Uterus (tissue), 3 donors: ENCODE measurements at regions not wholly inside any gene's neighbourhood (a gene's known extent, or its start where the extent isn't known, plus 50 kb on each side); places are given as distances from the start of the nearest gene placed in this dataset.

Source experiments
- DNase-seq, 2 donors: peaks; one replicate each; pipeline ENCODE4 v3.0.0-alpha.2; 2019 to 2020
- H3K27ac ChIP-seq, 2 donors: fragments of 200-600 bp; sonication (generic); 1 replicate in 1 of 2; 2 replicates in 1 of 2; pipeline ENCODE4 v1.5.1; 2016 to 2018
- H3K27me3 ChIP-seq, 2 donors: fragments of 200-600 bp; sonication (generic); one replicate each; pipeline ENCODE4 v1.5.1; 2018 to 2019; ENCODE audit warnings: control low read depth in 1 of 2
- H3K36me3 ChIP-seq, 2 donors: fragments of 200-600 bp; sonication (generic); one replicate each; pipeline ENCODE4 v1.5.1; 2019; ENCODE audit warnings: control low read depth in 1 of 2
- H3K4me1 ChIP-seq, 2 donors: fragments of 200-600 bp; sonication (generic); one replicate each; pipeline ENCODE4 v1.5.1; 2018 to 2019; ENCODE audit warnings: control low read depth in 1 of 2
- H3K4me3 ChIP-seq, 2 donors: fragments of 200-600 bp; sonication (generic); 1 replicate in 1 of 2; 2 replicates in 1 of 2; pipeline ENCODE4 v1.5.1; 2018 to 2019; ENCODE audit warnings: mild to moderate bottlenecking in 1 of 2
- H3K9me3 ChIP-seq, 2 donors: fragments of 200-600 bp; sonication (generic); one replicate each; pipeline ENCODE4 v1.5.1; 2019; ENCODE audit warnings: control low read depth in 1 of 2
- POLR2A ChIP-seq, 2 donors: fragments of 450-650 bp; IDR thresholded peaks; one replicate each; pipeline ENCODE4 v1.6.1; 2016; ENCODE audit warnings: antibody characterized with exemption in 2 of 2, mild to moderate bottlenecking in 1 of 2, moderate library complexity in 1 of 2
- intact Hi-C: fragments of 100-400 bp; cut with DNase I; formaldehyde crosslinking; loops from one replicate; pipeline ENCODE4 v1.15.1; 2023; ENCODE audit warnings: low total_unique reads
- TF ChIP-seq, protein P1 (sequence below), 4 experiments: fragments of 200-600 bp in 2 of 4; fragments of 450-650 bp in 2 of 4; sonication (generic) in 2 of 4; IDR thresholded peaks; one replicate each; pipeline ENCODE4 v1.5.1; 2016 to 2019; ENCODE audit warnings: antibody characterized with exemption in 4 of 4, mild to moderate bottlenecking in 2 of 4, moderate library complexity in 1 of 4
- donor health status: DM: yes; HTN: yes; CAD: no.

DNA sequence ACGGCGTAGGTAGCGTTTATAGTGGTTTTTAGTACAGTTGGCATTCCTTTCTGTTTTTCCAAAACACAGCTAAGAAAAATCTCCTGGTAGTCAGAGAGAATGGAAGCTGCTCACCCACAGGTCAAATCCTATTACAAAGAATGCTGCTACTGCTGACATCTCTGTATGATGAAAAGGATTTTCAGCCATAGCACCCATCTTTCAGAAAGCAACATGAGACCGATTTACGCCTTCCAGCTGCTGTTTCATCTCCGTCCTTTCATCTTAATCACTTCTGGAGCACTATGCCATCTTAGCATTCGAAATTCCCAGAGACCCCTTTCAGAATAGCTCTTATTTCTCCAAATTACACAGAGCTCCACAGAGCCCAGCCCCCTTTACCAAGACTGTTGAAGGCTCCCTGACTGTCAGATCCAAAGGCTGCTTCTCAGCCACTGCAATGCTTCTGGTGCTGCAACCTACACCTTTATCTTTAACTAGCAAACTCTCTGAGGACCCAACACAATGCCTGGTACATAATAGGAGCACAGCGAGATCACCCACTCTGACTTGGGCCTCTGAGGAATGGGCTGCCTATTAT, 211.8 kb downstream of the NEDD1 start:
- H3K4me1 ChIP-seq, result no peaks in the 10 kb centered on the region
- TF ChIP-seq, protein P1, sequence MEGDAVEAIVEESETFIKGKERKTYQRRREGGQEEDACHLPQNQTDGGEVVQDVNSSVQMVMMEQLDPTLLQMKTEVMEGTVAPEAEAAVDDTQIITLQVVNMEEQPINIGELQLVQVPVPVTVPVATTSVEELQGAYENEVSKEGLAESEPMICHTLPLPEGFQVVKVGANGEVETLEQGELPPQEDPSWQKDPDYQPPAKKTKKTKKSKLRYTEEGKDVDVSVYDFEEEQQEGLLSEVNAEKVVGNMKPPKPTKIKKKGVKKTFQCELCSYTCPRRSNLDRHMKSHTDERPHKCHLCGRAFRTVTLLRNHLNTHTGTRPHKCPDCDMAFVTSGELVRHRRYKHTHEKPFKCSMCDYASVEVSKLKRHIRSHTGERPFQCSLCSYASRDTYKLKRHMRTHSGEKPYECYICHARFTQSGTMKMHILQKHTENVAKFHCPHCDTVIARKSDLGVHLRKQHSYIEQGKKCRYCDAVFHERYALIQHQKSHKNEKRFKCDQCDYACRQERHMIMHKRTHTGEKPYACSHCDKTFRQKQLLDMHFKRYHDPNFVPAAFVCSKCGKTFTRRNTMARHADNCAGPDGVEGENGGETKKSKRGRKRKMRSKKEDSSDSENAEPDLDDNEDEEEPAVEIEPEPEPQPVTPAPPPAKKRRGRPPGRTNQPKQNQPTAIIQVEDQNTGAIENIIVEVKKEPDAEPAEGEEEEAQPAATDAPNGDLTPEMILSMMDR (IDR thresholded peaks at IDR 0.05), result no peak
- no peak for TF ChIP-seq POLR2A (IDR thresholded peaks at IDR 0.05)

DNA sequence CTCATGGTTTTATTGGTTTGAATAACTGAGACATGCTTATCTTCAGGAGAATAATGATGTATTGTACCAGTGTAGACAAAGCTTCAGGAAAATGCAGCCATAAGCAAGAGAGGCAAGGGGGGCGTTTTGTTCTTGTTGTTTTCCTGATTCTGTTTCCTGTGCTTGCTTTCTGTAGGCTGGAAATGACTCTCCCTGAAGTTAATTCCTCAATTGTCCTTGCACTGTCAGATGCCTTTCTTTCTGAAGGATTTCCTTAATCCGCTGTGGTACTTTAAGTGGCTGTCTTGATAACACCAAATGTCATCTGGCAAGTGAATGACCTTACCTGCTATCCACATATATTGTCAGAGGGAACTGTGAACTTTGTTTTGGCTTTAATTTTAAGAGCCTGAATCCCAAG, 220.0 kb downstream of the NEDD1 start:
- Histone ChIP-seq H3K27ac (no peak overlapping the region), H3K4me3 (no peak overlapping the region), H3K36me3 (no peaks in the 10 kb centered on the region), H3K27me3 (no peaks in the 10 kb centered on the region), H3K4me1 (no peaks in the 10 kb centered on the region), H3K9me3 (no peaks in the 10 kb centered on the region)
- intact Hi-C loops, result no loop called here
- no peak for TF ChIP-seq POLR2A (IDR thresholded peaks at IDR 0.05)
- TF ChIP-seq, protein P1 (IDR thresholded peaks at IDR 0.05), result no peak
- DNase-seq, result no peak

More for the DNA sequence above, 211.8 kb downstream of the NEDD1 start:
- intact Hi-C loops, result no loop called here
- DNase-seq, result no peak
- H3K27ac ChIP-seq, result no peak overlapping the region
- no peak overlapping the region for H3K4me3 ChIP-seq
- no peaks in the 10 kb centered on the region for H3K9me3 ChIP-seq
- no peaks in the 10 kb centered on the region for H3K36me3 ChIP-seq
- no peaks in the 10 kb centered on the region for H3K27me3 ChIP-seq

DNA sequence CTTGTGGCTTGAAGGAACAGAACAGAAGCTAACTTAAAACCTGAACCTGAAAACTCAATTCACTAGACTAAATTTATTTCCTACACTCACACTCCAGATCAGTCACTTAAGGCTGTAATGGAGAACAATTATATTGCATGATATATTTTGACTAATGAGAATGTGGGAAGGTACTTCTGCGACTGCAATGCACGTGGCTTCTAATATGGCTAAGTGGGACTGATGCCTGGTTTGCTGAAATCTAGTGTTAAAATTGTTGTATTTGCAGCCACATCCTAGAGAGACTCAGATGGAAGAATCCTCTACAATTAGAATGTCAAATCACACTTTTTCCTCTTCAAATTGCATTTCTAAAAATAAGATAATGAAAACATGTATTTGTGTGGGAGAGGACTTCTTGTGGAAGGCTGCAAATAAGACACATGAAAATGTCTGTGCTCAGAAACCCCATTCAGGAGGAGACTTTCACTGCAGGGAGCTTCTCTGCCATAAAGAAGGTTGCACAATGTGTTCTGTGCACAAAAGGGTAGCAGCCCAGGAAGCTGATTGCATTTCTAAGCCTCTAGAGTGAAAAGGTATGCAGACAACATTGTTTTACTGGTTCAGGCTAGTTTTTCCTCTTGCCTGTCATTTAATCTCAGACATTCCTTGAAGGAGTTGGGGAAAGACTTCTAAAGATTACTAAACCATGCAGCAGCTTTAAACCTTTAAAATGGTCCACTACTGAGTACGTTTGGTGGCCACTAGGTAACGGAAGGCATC, 224.3 kb downstream of the NEDD1 start:
- intact Hi-C loops, result no loop called here
- H3K4me1 ChIP-seq, result no peaks in the 10 kb centered on the region
- H3K4me3 ChIP-seq, result no peak overlapping the region
- H3K27ac ChIP-seq, result no peak overlapping the region
- TF ChIP-seq, protein P1 (IDR thresholded peaks at IDR 0.05), result no peak
- TF ChIP-seq POLR2A (IDR thresholded peaks at IDR 0.05), result no peak
- DNase-seq, result no peak
- no peaks in the 10 kb centered on the region for H3K27me3 ChIP-seq
- H3K36me3 ChIP-seq, result no peaks in the 10 kb centered on the region
- no peaks in the 10 kb centered on the region for H3K9me3 ChIP-seq

DNA sequence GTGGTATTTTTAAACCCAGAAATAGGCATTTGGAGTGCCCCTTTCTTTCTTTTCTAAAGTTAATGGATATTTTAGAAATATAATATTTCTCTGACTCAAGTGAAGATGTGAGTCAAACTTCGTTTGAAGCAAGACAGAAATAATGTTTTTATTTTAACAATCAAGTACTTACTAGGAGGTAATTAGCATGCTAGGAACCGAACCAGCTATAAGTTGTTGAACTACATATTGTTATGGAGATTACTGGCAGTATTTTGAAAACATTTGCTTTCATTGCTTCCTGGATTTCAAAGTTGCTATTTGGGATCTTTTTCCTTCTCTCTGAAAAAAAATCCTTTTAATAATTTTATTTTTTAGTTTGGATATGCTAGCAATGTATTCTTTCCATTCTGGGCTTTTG, 225.2 kb downstream of the NEDD1 start:
- Histone ChIP-seq H3K36me3 (no peaks in the 10 kb centered on the region), H3K4me1 (no peaks in the 10 kb centered on the region), H3K4me3 (no peak overlapping the region), H3K27me3 (no peaks in the 10 kb centered on the region), H3K9me3 (no peaks in the 10 kb centered on the region), H3K27ac (no peak overlapping the region)
- TF ChIP-seq, protein P1 (IDR thresholded peaks at IDR 0.05), result no peak
- no peak for TF ChIP-seq POLR2A (IDR thresholded peaks at IDR 0.05)
- DNase-seq, result no peak
- intact Hi-C loops, result no loop called here

DNA sequence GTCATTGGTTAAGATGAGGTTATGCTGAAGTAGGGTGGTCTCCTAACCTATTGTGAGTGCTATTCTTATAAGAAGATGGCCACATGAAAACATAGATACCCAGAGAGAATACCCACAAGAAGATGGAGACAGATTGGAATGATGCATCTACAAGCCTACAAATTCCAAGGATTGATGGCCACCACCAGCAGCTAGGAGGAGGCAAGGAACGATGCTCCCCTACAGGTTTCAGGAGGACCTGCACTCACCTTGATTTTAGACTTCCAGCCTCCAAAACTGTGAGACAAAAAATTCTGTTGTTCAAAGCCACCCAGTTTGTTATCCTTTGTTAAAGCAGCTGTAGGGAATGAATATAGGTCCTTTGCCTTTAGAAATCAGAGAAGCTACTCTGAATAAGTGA, 227.4 kb downstream of the NEDD1 start:
- intact Hi-C loops, result no loop called here
- TF ChIP-seq, protein P1 (IDR thresholded peaks at IDR 0.05), result no peak
- no peak for TF ChIP-seq POLR2A (IDR thresholded peaks at IDR 0.05)
- Histone ChIP-seq H3K27me3 (no peaks in the 10 kb centered on the region), H3K27ac (no peak overlapping the region), H3K36me3 (no peaks in the 10 kb centered on the region), H3K9me3 (no peaks in the 10 kb centered on the region), H3K4me3 (no peak overlapping the region), H3K4me1 (no peaks in the 10 kb centered on the region)
- DNase-seq, result no peak
